ENCODE measurements at regions not wholly inside any gene's neighbourhood (a gene's known extent, or its start where the extent isn't known, plus 50 kb on each side); places are given as distances from the start of the nearest gene placed in this dataset.

DNA sequence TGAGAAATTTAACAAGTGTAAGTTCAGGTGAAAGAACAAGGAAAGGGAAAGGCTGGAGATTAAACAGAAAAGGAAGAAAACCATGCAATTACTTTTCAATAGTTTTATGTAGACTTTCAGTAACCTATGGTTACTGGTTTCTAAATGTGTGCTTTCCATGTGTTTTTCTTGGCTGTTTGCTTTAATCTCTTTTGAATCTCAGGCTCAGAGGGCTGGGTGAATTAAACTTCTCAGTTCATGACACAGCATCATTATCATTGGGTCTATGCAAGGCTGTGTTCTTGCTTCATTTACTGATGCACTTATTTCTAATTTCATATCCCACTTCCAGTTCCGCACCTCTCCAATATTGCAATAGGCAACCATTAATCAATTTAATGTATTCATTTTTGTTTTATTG lies 266.5 kb upstream of the UGT8 start:
- Histone ChIP-seq H2BK15ac (ENCODE audit: low read length) (no peak overlapping the region), H2BK20ac (ENCODE audit: low read length) (no peak overlapping the region), H3K79me1 (ENCODE audit: low read depth, low read length) (no peaks in the 10 kb centered on the region), H2BK12ac (ENCODE audit: low read depth, low read length) (no peak overlapping the region), H4K5ac (ENCODE audit: insufficient read length, low read depth, low read length) (no peak overlapping the region), H3K79me2 (ENCODE audit: control insufficient read depth in 1 of 2, insufficient read depth in 2 of 2, low read length in 2 of 2) (no peaks in the 10 kb centered on the region), H3K9ac (replicated peaks in 1 of 4; ENCODE audit: extremely low read depth in 1 of 4, low read depth in 3 of 4, low read length in 3 of 4) (no peak overlapping the region), H2AK5ac (ENCODE audit: low read depth, low read length) (no peak overlapping the region), H3K4me2 (ENCODE audit: insufficient read depth in 1 of 2, low read depth in 2 of 2, low read length in 2 of 2) (no peak overlapping the region), H3K27me3 (replicated peaks in 1 of 4; ENCODE audit: control insufficient read depth in 3 of 4, extremely low read depth in 1 of 4, insufficient read depth in 3 of 4, low read length in 3 of 4) (no peaks in the 10 kb centered on the region), H3K56ac (replicated peaks; ENCODE audit: insufficient read length, low read depth, low read length) (no peak overlapping the region), H4K20me1 (replicated peaks in 1 of 2; ENCODE audit: control insufficient read depth in 1 of 2, insufficient read depth in 2 of 2, low read length in 2 of 2) (no peaks in the 10 kb centered on the region), H2AFZ (ENCODE audit: low read length) (no peak overlapping the region), H3K36me3 (ENCODE audit: control insufficient read depth in 2 of 4, insufficient read depth in 4 of 4, low read length in 3 of 4) (no peaks in the 10 kb centered on the region), H4K8ac (ENCODE audit: extremely low read depth, insufficient read depth, low read length) (no peak overlapping the region), H3K27ac (ENCODE audit: low read depth, low read length) (no peak overlapping the region), H3K23me2 (ENCODE audit: low read depth, low read length) (no peaks in the 10 kb centered on the region), H2BK120ac (replicated peaks; ENCODE audit: low read depth, low read length) (no peak overlapping the region), H4K91ac (replicated peaks; ENCODE audit: insufficient read length, low read length) (no peak overlapping the region), H3K4me1 (replicated peaks in 1 of 4; ENCODE audit: control insufficient read depth in 3 of 4, insufficient read depth in 4 of 4, low read length in 3 of 4) (no peaks in the 10 kb centered on the region), H3K4ac (replicated peaks; ENCODE audit: insufficient read length, low read depth, low read length) (no peak overlapping the region), H3K23ac (ENCODE audit: insufficient read length) (no peak overlapping the region), H3K18ac (ENCODE audit: extremely low read depth, low read length) (no peak overlapping the region), H3K14ac (ENCODE audit: insufficient read length) (no peak overlapping the region), H3K4me3 (ENCODE audit: extremely low read depth in 1 of 4, insufficient read depth in 2 of 4, low read depth in 3 of 4, low read length in 4 of 4) (no peak overlapping the region), H3K9me3 (ENCODE audit: insufficient read depth in 2 of 2, low read depth in 1 of 2, low read length in 1 of 2) (no peaks in the 10 kb centered on the region), H2BK5ac (ENCODE audit: low read depth, low read length) (no peak overlapping the region)
- DNase-seq (ENCODE audit: low read depth in 1 of 2, low spot score in 2 of 2) (no peak), FAIRE-seq (no peak)
- ChIA-PET POLR2A (ENCODE audit: partially characterized antibody) (no interaction called here), CTCF (ENCODE audit: partially characterized antibody) (no interaction called here)
- 83% methylated on average over 1 of the region's 1 CpG; no CpG with 5 or more reads in 1 of the 2 experiments for WGBS, 2 experiments (ENCODE audit: extremely low coverage in 1 of 2, insufficient coverage in 1 of 2, insufficient read length in 1 of 2, insufficient replicate concordance in 2 of 2, low coverage in 1 of 2, low lambda C conversion rate in 2 of 2, missing lambda C conversion rate in 1 of 2)
- TF ChIP-seq CBX8 (IDR thresholded peaks at IDR 0.05; ENCODE audit: borderline replicate concordance, low read depth, low read length) (no peak), YY1 (IDR thresholded peaks at IDR 0.05; ENCODE audit: low read depth, low read length) (no peak), GABPA (IDR thresholded peaks at IDR 0.05; ENCODE audit: borderline replicate concordance, insufficient read depth, low read length) (no peak)

All from H1 (cell line).